ENCODE measurements at regions not wholly inside any gene's neighbourhood (a gene's known extent, or its start where the extent isn't known, plus 50 kb on each side); places are given as distances from the start of the nearest gene placed in this dataset.

DNA sequence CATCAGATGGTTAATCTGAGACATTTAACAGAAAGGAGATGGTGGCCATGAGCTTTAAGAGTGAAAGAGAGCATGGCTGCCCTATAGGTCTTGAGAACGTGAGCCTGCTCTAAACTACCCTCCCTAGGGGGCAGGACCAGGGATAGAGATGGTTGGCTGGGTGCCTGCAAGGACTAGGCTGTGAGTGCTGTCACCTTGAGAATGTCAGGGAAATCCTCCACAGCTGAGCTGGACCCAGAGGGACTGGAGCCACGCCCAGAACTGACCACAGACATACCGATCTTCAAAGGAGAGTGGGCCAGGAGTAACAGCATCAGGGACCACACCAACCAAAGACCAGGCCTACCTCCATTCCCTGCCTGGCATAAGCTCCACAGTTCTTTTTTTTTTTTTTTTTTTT lies 53.6 kb upstream of the UBE2E1 start:
- TF ChIP-seq, protein P1, sequence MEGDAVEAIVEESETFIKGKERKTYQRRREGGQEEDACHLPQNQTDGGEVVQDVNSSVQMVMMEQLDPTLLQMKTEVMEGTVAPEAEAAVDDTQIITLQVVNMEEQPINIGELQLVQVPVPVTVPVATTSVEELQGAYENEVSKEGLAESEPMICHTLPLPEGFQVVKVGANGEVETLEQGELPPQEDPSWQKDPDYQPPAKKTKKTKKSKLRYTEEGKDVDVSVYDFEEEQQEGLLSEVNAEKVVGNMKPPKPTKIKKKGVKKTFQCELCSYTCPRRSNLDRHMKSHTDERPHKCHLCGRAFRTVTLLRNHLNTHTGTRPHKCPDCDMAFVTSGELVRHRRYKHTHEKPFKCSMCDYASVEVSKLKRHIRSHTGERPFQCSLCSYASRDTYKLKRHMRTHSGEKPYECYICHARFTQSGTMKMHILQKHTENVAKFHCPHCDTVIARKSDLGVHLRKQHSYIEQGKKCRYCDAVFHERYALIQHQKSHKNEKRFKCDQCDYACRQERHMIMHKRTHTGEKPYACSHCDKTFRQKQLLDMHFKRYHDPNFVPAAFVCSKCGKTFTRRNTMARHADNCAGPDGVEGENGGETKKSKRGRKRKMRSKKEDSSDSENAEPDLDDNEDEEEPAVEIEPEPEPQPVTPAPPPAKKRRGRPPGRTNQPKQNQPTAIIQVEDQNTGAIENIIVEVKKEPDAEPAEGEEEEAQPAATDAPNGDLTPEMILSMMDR (IDR thresholded peaks at IDR 0.05; ENCODE audit: insufficient read depth, low read depth, low read length): no peak
- no peak for TF ChIP-seq EZH2 (IDR thresholded peaks at IDR 0.05; ENCODE audit: insufficient read depth, low read length)
